ENCODE measurements at regions not wholly inside any gene's neighbourhood (a gene's known extent, or its start where the extent isn't known, plus 50 kb on each side); places are given as distances from the start of the nearest gene placed in this dataset.

DNA sequence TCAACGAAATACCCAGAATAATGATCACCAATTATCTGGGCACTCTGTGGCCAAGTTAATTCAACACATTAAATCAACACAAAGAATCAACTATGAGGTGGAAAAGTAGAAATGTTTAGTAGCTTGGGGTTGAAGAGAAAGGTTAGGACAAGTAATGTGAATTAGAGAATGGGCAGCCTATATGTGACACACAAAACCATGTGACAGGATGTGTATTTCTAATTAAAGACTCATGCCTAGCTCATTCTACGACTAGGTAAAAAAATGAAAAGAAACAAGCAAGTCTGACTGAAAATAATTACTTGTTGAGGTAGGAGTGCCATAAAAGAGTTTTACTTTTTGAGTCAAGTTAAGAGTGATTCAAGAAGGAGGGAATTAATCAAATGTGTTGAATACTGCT lies 2646.0 kb upstream of the PCDH20 start:
- Histone ChIP-seq H3K4me1 (ENCODE audit: control insufficient read depth in 1 of 2, insufficient read depth in 2 of 2, low read length in 2 of 2) (no peaks in the 10 kb centered on the region), H3K9me2 (ENCODE audit: insufficient read depth) (no peaks in the 10 kb centered on the region), H3K79me2 (ENCODE audit: insufficient read depth, low read length) (no peaks in the 10 kb centered on the region), H3K9ac (ENCODE audit: low read length) (no peak overlapping the region), H3K9me3 (ENCODE audit: control insufficient read depth in 1 of 2, insufficient read depth in 1 of 2, low read depth in 1 of 2, low read length in 2 of 2) (no peaks in the 10 kb centered on the region), H3K4me2 (ENCODE audit: low read length) (no peak overlapping the region), H4K20me1 (ENCODE audit: insufficient read depth) (no peaks in the 10 kb centered on the region), H3K27me3 (ENCODE audit: insufficient read depth, low read length) (no peaks in the 10 kb centered on the region), H3K36me3 (ENCODE audit: control insufficient read depth in 1 of 2, insufficient read depth in 2 of 2, low read length in 2 of 2) (no peaks in the 10 kb centered on the region), H2AFZ (ENCODE audit: low read depth, low read length, poor library complexity, severe bottlenecking) (no peak overlapping the region), H3K27ac (ENCODE audit: low read depth, low read length) (no peak overlapping the region), H3K4me3 (replicated peaks in 1 of 2; ENCODE audit: low read depth in 1 of 2, low read length in 2 of 2) (no peak overlapping the region)
- ChIA-PET POLR2A (no interaction called here), RAD21 (ENCODE audit: low non-redundant PET in 1 of 2, low total read pairs in 2 of 2, uncharacterized antibody in 2 of 2, unreplicated experiment in 2 of 2) (no interaction called here), CTCF (no interaction called here)
- no peak for TF ChIP-seq SRF (IDR thresholded peaks at IDR 0.05; ENCODE audit: low read depth)
- TF ChIP-seq ELF1 (IDR thresholded peaks at IDR 0.05; ENCODE audit: borderline replicate concordance, low read depth) = no peak
- TF ChIP-seq POLR2A (IDR thresholded peaks at IDR 0.05; ENCODE audit: borderline replicate concordance, extremely low read depth, insufficient read depth, insufficient read length) = no peak
- BruUV-seq (replicated peaks) = no TSS peak
- ATAC-seq (no peak), DNase-seq (ENCODE audit: low read depth, low spot score) (no peak)
- intact Hi-C loops (cut with micrococcal nuclease) = no loop called here

DNA sequence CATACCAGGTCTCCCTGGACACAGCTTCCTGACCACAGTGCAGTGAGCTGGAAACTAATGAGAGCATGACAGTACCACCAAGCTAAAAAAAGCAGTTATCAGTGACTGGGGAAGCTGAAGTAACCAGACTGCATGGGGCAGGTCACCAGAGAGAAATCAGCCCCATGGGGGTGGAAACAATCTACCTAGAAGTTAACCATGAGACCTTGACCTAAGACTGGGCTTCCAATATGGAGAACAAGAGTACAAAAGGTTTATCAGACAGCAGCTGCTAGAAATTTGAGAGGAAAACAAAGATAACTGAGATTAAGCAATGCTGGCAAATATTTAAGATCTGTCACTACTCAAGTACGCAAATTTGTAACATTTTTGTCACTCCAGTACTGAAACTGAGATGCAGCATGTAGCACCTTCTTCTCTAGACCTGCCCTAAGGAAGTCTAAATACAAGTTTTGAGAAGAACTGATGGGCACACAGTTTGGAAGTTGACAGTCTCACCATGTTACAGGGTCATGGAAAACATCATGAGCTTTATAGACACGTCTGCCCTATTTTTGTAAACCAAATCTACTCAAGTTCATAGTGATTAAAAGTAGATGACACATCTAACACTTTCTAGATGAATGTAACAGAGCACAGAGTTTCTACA lies 2641.8 kb upstream of the PCDH20 start:
- Histone ChIP-seq H3K4me2 (ENCODE audit: low read length) (no peak overlapping the region), H3K4me1 (ENCODE audit: control insufficient read depth in 1 of 2, insufficient read depth in 2 of 2, low read length in 2 of 2) (no peaks in the 10 kb centered on the region), H2AFZ (ENCODE audit: low read depth, low read length, poor library complexity, severe bottlenecking) (no peak overlapping the region), H3K9me3 (ENCODE audit: control insufficient read depth in 1 of 2, insufficient read depth in 1 of 2, low read depth in 1 of 2, low read length in 2 of 2) (no peaks in the 10 kb centered on the region), H3K79me2 (ENCODE audit: insufficient read depth, low read length) (no peaks in the 10 kb centered on the region), H3K4me3 (replicated peaks in 1 of 2; ENCODE audit: low read depth in 1 of 2, low read length in 2 of 2) (no peak overlapping the region), H3K36me3 (ENCODE audit: control insufficient read depth in 1 of 2, insufficient read depth in 2 of 2, low read length in 2 of 2) (no peaks in the 10 kb centered on the region), H3K27me3 (ENCODE audit: insufficient read depth, low read length) (no peaks in the 10 kb centered on the region), H3K27ac (ENCODE audit: low read depth, low read length) (no peak overlapping the region), H3K9ac (ENCODE audit: low read length) (no peak overlapping the region), H3K9me2 (ENCODE audit: insufficient read depth) (no peaks in the 10 kb centered on the region), H4K20me1 (ENCODE audit: insufficient read depth) (no peaks in the 10 kb centered on the region)
- POLR2A ChIA-PET = no interaction called here
- no TSS peak for BruUV-seq (replicated peaks)
- intact Hi-C loops (cut with micrococcal nuclease) = no loop called here
- CTCF ChIA-PET = no interaction called here
- ATAC-seq (no peak), DNase-seq (ENCODE audit: low read depth, low spot score) (no peak)
- TF ChIP-seq ELF1 (IDR thresholded peaks at IDR 0.05; ENCODE audit: borderline replicate concordance, low read depth) = no peak
- no peak for TF ChIP-seq RAD21 (IDR thresholded peaks at IDR 0.05; ENCODE audit: low read depth)
- no peak for TF ChIP-seq SP1 (IDR thresholded peaks at IDR 0.05; ENCODE audit: low read depth)
- TF ChIP-seq POLR2AphosphoS5 (IDR thresholded peaks at IDR 0.05; ENCODE audit: low read depth, low read length) = no peak
- TF ChIP-seq, protein P1, sequence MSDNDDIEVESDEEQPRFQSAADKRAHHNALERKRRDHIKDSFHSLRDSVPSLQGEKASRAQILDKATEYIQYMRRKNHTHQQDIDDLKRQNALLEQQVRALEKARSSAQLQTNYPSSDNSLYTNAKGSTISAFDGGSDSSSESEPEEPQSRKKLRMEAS (IDR thresholded peaks at IDR 0.05) = no peak
- no peak for TF ChIP-seq CEBPB (IDR thresholded peaks at IDR 0.05; ENCODE audit: low read depth)
- no peak for TF ChIP-seq YY1 (IDR thresholded peaks at IDR 0.05; ENCODE audit: extremely low read depth, insufficient replicate concordance, low read depth, low read length)
- TF ChIP-seq, protein P2, sequence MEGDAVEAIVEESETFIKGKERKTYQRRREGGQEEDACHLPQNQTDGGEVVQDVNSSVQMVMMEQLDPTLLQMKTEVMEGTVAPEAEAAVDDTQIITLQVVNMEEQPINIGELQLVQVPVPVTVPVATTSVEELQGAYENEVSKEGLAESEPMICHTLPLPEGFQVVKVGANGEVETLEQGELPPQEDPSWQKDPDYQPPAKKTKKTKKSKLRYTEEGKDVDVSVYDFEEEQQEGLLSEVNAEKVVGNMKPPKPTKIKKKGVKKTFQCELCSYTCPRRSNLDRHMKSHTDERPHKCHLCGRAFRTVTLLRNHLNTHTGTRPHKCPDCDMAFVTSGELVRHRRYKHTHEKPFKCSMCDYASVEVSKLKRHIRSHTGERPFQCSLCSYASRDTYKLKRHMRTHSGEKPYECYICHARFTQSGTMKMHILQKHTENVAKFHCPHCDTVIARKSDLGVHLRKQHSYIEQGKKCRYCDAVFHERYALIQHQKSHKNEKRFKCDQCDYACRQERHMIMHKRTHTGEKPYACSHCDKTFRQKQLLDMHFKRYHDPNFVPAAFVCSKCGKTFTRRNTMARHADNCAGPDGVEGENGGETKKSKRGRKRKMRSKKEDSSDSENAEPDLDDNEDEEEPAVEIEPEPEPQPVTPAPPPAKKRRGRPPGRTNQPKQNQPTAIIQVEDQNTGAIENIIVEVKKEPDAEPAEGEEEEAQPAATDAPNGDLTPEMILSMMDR (IDR thresholded peaks at IDR 0.05 in 2 of 3, conservative IDR thresholded peaks at IDR 0.05 in 1 of 3; ENCODE audit: borderline replicate concordance in 1 of 3, insufficient read depth in 1 of 3, low read depth in 2 of 3, low read length in 2 of 3) = no peak
- TF ChIP-seq POLR2A (IDR thresholded peaks at IDR 0.05; ENCODE audit: borderline replicate concordance, extremely low read depth, insufficient read depth, insufficient read length) = no peak
- TF ChIP-seq CBX3 (IDR thresholded peaks at IDR 0.05; ENCODE audit: low read depth) = no peak
- TF ChIP-seq, protein P3, sequence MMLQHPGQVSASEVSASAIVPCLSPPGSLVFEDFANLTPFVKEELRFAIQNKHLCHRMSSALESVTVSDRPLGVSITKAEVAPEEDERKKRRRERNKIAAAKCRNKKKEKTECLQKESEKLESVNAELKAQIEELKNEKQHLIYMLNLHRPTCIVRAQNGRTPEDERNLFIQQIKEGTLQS (IDR thresholded peaks at IDR 0.05) = no peak
- no peak for TF ChIP-seq ZNF274 (IDR thresholded peaks at IDR 0.05; ENCODE audit: low read depth, low read length)
- no peak for TF ChIP-seq ZFX (IDR thresholded peaks at IDR 0.05)
- no peak for TF ChIP-seq EZH2phosphoT487 (IDR thresholded peaks at IDR 0.05; ENCODE audit: borderline replicate concordance)
- no peak for TF ChIP-seq JUND (IDR thresholded peaks at IDR 0.05)
- no peak for TF ChIP-seq TCF7L2 (IDR thresholded peaks at IDR 0.05; ENCODE audit: borderline replicate concordance, extremely low read depth, insufficient read depth, insufficient read length)
- TF ChIP-seq FOSL1 (IDR thresholded peaks at IDR 0.05; ENCODE audit: low read depth) = no peak
- RAD21 ChIA-PET (ENCODE audit: low non-redundant PET in 1 of 2, low total read pairs in 2 of 2, uncharacterized antibody in 2 of 2, unreplicated experiment in 2 of 2) = no interaction called here

Data from HCT116 (cell line).